HG02840 (cell line): ENCODE measurements at regions not wholly inside any gene's neighbourhood (a gene's known extent, or its start where the extent isn't known, plus 50 kb on each side); places are given as distances from the start of the nearest gene placed in this dataset.

Source experiments
- ATAC-seq: cut with Tn5 transposase; IDR thresholded peaks from one replicate; pipeline ENCODE4 v1.9.1; 2021; ENCODE audit warnings: mild to moderate bottlenecking, moderate library complexity, moderate number of reproducible peaks; ENCODE audit not compliant: unreplicated experiment, low FRiP score

GRCh38 chr4:167290678-167291077 lies 56.4 kb upstream of the SPOCK3 start:
- no peak for ATAC-seq

GRCh38 chr4:167308876-167309275 lies 74.6 kb upstream of the SPOCK3 start:
- ATAC-seq: no peak

- ATAC-seq: no peak
Measured at GRCh38 chr4:167321299-167321698, 87.0 kb upstream of the SPOCK3 start.

- no peak for ATAC-seq
Measured at GRCh38 chr4:167339781-167340180, 105.5 kb upstream of the SPOCK3 start.

GRCh38 chr4:167359711-167360110 lies 125.4 kb upstream of the SPOCK3 start:
- ATAC-seq: no peak

- ATAC-seq: no peak
Measured at GRCh38 chr4:167379076-167379835, 145.0 kb upstream of the SPOCK3 start.

GRCh38 chr4:167380964-167381363 lies 146.7 kb upstream of the SPOCK3 start:
- ATAC-seq: no peak

- no peak for ATAC-seq
Measured at GRCh38 chr4:167383291-167383690, 149.0 kb upstream of the SPOCK3 start.

GRCh38 chr4:167397586-167397985 lies 163.3 kb upstream of the SPOCK3 start:
- no peak for ATAC-seq

GRCh38 chr4:167399201-167399600 lies 164.9 kb upstream of the SPOCK3 start:
- no peak for ATAC-seq

GRCh38 chr4:167406181-167406580 lies 171.9 kb upstream of the SPOCK3 start:
- ATAC-seq: no peak

- ATAC-seq: no peak
Measured at GRCh38 chr4:167415461-167415860, 181.2 kb upstream of the SPOCK3 start.

GRCh38 chr4:167419468-167420140 lies 185.3 kb upstream of the SPOCK3 start:
- no peak for ATAC-seq

- ATAC-seq: no peak
Measured at GRCh38 chr4:167421201-167421600, 186.9 kb upstream of the SPOCK3 start.

- no peak for ATAC-seq
Measured at GRCh38 chr4:167424341-167425256, 190.3 kb upstream of the SPOCK3 start.

GRCh38 chr4:167428156-167428555 lies 193.9 kb upstream of the SPOCK3 start:
- ATAC-seq: no peak

- ATAC-seq: no peak
Measured at GRCh38 chr4:167431371-167431770, 197.1 kb upstream of the SPOCK3 start.

- no peak for ATAC-seq
Measured at GRCh38 chr4:167435786-167436185, 201.5 kb upstream of the SPOCK3 start.

- no peak for ATAC-seq
Measured at GRCh38 chr4:167443841-167444240, 209.5 kb upstream of the SPOCK3 start.

GRCh38 chr4:167452922-167453430 lies 218.7 kb upstream of the SPOCK3 start:
- no peak for ATAC-seq

- no peak for ATAC-seq
Measured at GRCh38 chr4:167456619-167457018, 222.3 kb upstream of the SPOCK3 start.
